ENCODE measurements at regions not wholly inside any gene's neighbourhood (a gene's known extent, or its start where the extent isn't known, plus 50 kb on each side); places are given as distances from the start of the nearest gene placed in this dataset.

DNA sequence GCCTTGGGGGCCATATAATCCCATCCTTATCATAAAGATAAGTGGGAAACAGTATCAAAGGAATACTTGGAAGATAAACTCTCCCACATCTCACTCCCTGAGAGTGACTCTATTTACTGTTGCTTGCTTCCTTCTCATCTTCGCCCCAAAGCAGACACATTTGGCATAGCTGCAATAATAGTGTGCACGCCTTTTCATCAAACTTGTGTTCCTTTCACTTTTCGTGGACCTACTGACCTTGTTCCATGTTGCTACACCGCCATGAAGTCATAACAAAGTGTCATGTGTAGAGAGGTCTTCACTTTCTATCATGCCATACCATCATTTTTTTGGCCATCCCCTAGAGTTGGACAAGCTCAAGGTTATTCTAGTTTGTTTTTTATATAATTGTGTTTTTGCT, 200.0 kb upstream of the MSX2 start:
- Histone ChIP-seq H3K4me3 (no peak overlapping the region), H3K27me3 (replicated peaks; ENCODE audit: insufficient read depth) (no peaks in the 10 kb centered on the region), H3K36me3 (no peaks in the 10 kb centered on the region), H3K4me1 (ENCODE audit: control insufficient read depth in 1 of 2, low read depth in 2 of 2) (peaks cover 0 to 14% of the 10 kb centered on the region in 2 donors), H3K27ac (no peak overlapping the region), H3K9me3 (no peaks in the 10 kb centered on the region)
- TF ChIP-seq, protein P1, sequence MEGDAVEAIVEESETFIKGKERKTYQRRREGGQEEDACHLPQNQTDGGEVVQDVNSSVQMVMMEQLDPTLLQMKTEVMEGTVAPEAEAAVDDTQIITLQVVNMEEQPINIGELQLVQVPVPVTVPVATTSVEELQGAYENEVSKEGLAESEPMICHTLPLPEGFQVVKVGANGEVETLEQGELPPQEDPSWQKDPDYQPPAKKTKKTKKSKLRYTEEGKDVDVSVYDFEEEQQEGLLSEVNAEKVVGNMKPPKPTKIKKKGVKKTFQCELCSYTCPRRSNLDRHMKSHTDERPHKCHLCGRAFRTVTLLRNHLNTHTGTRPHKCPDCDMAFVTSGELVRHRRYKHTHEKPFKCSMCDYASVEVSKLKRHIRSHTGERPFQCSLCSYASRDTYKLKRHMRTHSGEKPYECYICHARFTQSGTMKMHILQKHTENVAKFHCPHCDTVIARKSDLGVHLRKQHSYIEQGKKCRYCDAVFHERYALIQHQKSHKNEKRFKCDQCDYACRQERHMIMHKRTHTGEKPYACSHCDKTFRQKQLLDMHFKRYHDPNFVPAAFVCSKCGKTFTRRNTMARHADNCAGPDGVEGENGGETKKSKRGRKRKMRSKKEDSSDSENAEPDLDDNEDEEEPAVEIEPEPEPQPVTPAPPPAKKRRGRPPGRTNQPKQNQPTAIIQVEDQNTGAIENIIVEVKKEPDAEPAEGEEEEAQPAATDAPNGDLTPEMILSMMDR (IDR thresholded peaks at IDR 0.05), result no peak
- ATAC-seq (ENCODE audit: insufficient number of reproducible peaks, low FRiP score, low read depth), result no peak
- DNase-seq (ENCODE audit: low spot score), result no peak

DNA sequence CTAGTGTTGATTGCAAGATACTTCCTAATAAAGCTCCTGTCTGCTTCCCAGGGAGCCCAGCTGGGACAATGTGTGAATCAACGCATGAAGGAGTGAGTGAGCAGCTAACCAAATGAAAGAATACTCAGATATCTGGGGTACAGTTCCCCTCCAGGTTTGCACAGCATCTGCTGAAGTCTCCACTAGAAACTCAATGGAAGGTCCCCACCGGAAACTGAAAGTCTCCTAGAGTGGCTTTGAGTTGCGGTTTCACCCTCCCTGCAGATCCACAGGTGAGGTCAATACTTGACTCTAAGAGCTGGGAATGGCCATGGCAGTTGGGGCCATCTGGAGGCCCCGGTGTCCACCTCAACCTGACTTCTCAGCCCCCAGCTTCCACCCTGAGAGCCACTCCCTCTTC, 198.2 kb upstream of the MSX2 start:
- Histone ChIP-seq H3K4me1 (ENCODE audit: control insufficient read depth in 1 of 2, low read depth in 2 of 2) (peaks cover 0 to 14% of the 10 kb centered on the region in 2 donors), H3K36me3 (no peaks in the 10 kb centered on the region), H3K9me3 (no peaks in the 10 kb centered on the region), H3K27me3 (replicated peaks; ENCODE audit: insufficient read depth) (no peaks in the 10 kb centered on the region), H3K27ac (no peak overlapping the region), H3K4me3 (no peak overlapping the region)
- ATAC-seq (ENCODE audit: insufficient number of reproducible peaks, low FRiP score, low read depth) (no peak), DNase-seq (ENCODE audit: low spot score) (no peak)
- TF ChIP-seq, protein P1 (IDR thresholded peaks at IDR 0.05), result no peak

DNA sequence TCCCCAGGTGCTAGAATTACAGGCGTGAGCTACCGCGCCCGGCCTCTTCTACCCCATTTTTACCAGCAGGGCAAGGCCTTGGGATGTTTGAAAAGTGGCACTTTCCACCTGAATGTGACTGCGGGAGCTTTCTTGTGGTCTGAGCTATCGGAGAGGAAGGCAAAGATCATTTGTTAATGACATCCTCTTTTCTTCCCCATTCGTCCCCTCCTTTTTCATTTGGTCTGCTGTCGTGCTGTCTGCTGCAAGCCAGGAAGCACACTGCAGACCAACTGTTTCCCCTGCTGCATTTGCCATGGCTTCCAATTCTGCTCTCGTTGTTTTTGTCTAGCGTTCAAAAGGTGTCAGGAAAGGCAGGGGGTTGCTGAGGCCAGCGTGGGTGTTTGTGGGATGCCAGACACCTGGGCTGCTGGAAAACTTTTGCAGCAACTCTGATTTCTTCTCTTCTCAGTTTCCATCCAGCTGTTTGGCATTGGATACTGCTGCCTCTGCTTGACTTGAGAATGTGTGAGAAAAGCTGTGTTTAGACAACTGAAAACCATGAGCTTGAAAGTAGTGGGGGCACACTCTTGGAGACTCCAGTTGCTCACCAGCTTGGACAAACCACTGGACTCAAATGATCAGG, 196.4 kb upstream of the MSX2 start:
- Histone ChIP-seq H3K36me3 (no peaks in the 10 kb centered on the region), H3K4me1 (ENCODE audit: control insufficient read depth in 1 of 2, low read depth in 2 of 2) (peaks cover 8 to 29% of the 10 kb centered on the region in 2 donors), H3K9me3 (no peaks in the 10 kb centered on the region), H3K27me3 (replicated peaks; ENCODE audit: insufficient read depth) (no peaks in the 10 kb centered on the region), H3K4me3 (no peak overlapping the region), H3K27ac (no peak overlapping the region)
- DNase-seq (ENCODE audit: low spot score), result no peak
- no peak for ATAC-seq (ENCODE audit: insufficient number of reproducible peaks, low FRiP score, low read depth)
- TF ChIP-seq, protein P1 (IDR thresholded peaks at IDR 0.05), result no peak

DNA sequence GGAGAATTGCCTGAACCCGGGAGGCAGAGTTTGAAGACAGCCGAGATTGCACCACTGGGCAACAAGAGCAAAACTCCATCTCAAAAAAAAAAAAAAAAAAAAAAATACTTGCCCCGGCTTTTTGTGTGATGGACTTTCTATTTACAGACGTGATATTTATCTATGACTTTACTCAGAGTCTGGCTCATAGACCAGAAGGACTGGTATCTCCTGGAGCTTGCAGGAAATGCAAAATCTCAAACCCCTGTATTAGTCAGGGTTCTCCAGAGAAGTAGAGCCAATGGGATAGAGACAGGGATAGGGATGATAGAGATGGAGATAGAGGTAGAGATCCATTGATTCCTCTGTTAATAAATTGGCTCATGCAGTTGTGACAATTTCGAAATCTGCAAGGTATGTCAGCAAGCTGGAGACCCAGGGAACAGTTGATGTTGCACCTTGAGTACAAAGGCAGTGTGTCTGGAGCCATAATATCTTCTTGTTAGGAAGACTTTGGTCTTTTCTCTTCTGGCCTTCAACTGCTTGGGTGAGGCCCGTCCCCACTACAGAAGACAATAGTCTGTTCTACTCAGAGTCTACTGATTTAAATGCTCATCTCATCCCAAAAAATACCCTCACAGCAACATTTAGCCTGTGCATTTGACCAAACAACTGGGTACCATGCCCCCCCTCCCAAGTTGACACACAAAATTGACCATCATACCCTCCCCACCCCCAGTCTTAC, 195.4 kb upstream of the MSX2 start:
- no peaks in the 10 kb centered on the region for H3K36me3 ChIP-seq

More for the DNA sequence above, 195.4 kb upstream of the MSX2 start:
- H3K4me1 ChIP-seq (ENCODE audit: control insufficient read depth in 1 of 2, low read depth in 2 of 2), result peaks cover 10 to 33% of the 10 kb centered on the region in 2 donors
- TF ChIP-seq, protein P1 (IDR thresholded peaks at IDR 0.05), result no peak
- no peak overlapping the region for H3K27ac ChIP-seq
- DNase-seq (ENCODE audit: low spot score), result no peak
- H3K4me3 ChIP-seq, result no peak overlapping the region
- H3K9me3 ChIP-seq, result no peaks in the 10 kb centered on the region
- H3K27me3 ChIP-seq (replicated peaks; ENCODE audit: insufficient read depth), result no peaks in the 10 kb centered on the region
- ATAC-seq (ENCODE audit: insufficient number of reproducible peaks, low FRiP score, low read depth), result no peak

All from thoracic aorta (tissue), 2 donors.